Astrocyte of the cerebellum (primary cell): ENCODE measurements at regions not wholly inside any gene's neighbourhood (a gene's known extent, or its start where the extent isn't known, plus 50 kb on each side); places are given as distances from the start of the nearest gene placed in this dataset.

Experiments
- DNase-seq: peaks from one replicate; pipeline ENCODE4 v3.0.0-alpha.2; 2011; ENCODE audit warnings: low read depth
- H3K4me3 ChIP-seq: 2 replicates; pipeline ENCODE4 v1.5.1; 2011; ENCODE audit warnings: mild to moderate bottlenecking, low read depth, low read length, moderate library complexity
- CTCF ChIP-seq: IDR thresholded peaks from 2 replicates; pipeline ENCODE4 v1.5.1; 2012; ENCODE audit warnings: low read length, low read depth, moderate library complexity, mild to moderate bottlenecking; ENCODE audit errors: missing control alignments
- in situ Hi-C: cut with HindIII; loops from 2 replicates; pipeline ENCODE4 v1.10.0; 2017; ENCODE audit warnings: low sequenced_read_pairs

- no peak for DNase-seq
- no peak for TF ChIP-seq CTCF
- H3K4me3 ChIP-seq: no peak overlapping the region
- in situ Hi-C loops: no loop called here
Measured at GRCh38 chr6:15956205-15957106, 172.4 kb upstream of the MYLIP start.

GRCh38 chr6:15955484-15955883, 173.4 kb upstream of the MYLIP start:
- H3K4me3 ChIP-seq: no peak overlapping the region
- TF ChIP-seq CTCF: no peak
- in situ Hi-C loops: no loop called here
- DNase-seq: no peak

- in situ Hi-C loops: no loop called here
- no peak for TF ChIP-seq CTCF
- no peak for DNase-seq
Measured at GRCh38 chr6:15953152-15953880, 175.6 kb upstream of the MYLIP start.

GRCh38 chr6:15952231-15953151, 176.4 kb upstream of the MYLIP start:
- no peak for DNase-seq
- H3K4me3 ChIP-seq: no peak overlapping the region
- in situ Hi-C loops: no loop called here
- TF ChIP-seq CTCF: no peak

More at GRCh38 chr6:15953152-15953880, 175.6 kb upstream of the MYLIP start:
- H3K4me3 ChIP-seq: no peak overlapping the region

GRCh38 chr6:15950962-15951569, 177.8 kb upstream of the MYLIP start:
- no peak overlapping the region for H3K4me3 ChIP-seq
- TF ChIP-seq CTCF: no peak
- DNase-seq: no peak
- in situ Hi-C loops: no loop called here
